ENCODE measurements at regions not wholly inside any gene's neighbourhood (a gene's known extent, or its start where the extent isn't known, plus 50 kb on each side); places are given as distances from the start of the nearest gene placed in this dataset.

DNA sequence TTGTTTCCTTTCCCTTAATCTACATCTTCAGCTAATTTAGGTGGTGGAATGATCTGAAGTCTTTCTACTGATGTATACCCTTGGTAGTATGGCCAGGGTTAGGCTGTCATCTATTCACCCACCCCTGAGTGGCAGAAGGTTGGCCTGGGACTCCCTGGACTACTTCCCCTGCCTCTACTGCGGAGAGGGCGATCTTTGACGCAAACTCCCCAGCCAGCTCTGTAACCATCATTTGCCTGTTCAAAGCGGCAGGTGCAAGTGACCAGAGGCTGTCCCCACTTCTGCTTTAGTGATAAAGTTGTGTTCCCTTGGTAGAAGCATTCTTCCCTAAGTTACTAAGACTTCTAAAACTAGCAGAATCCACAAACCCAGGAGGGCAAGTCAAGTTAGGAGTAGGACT lies 70.8 kb upstream of the UNC5B start:
- Histone ChIP-seq H3K4me3 (ENCODE audit: low read depth, low read length, poor library complexity, severe bottlenecking) (no peak overlapping the region), H3K4me1 (ENCODE audit: insufficient read depth, low read length, severe bottlenecking) (no peaks in the 10 kb centered on the region), H4K20me1 (ENCODE audit: insufficient read depth, low read length) (no peaks in the 10 kb centered on the region), H3K36me3 (ENCODE audit: insufficient read depth, low read length) (no peaks in the 10 kb centered on the region), H2AFZ (ENCODE audit: low read length) (no peak overlapping the region), H3F3A (ENCODE audit: insufficient read depth, low read length) (no peaks in the 10 kb centered on the region), H3K4me2 (ENCODE audit: low read length) (no peak overlapping the region), H3K27ac (ENCODE audit: low read depth, low read length, poor library complexity, severe bottlenecking) (no peak overlapping the region), H3K9me2 (ENCODE audit: low read depth, low read length) (no peaks in the 10 kb centered on the region), H3K27me3 (ENCODE audit: insufficient read depth, low read length) (peaks cover 2% of the 10 kb centered on the region; the same call in 1 of the 2 replicates), H3K79me2 (ENCODE audit: insufficient read depth, low read length) (no peaks in the 10 kb centered on the region), H3K9me3 (ENCODE audit: low read length) (no peaks in the 10 kb centered on the region), H3K9ac (ENCODE audit: low read length) (no peak overlapping the region)
- TF ChIP-seq, protein P1, sequence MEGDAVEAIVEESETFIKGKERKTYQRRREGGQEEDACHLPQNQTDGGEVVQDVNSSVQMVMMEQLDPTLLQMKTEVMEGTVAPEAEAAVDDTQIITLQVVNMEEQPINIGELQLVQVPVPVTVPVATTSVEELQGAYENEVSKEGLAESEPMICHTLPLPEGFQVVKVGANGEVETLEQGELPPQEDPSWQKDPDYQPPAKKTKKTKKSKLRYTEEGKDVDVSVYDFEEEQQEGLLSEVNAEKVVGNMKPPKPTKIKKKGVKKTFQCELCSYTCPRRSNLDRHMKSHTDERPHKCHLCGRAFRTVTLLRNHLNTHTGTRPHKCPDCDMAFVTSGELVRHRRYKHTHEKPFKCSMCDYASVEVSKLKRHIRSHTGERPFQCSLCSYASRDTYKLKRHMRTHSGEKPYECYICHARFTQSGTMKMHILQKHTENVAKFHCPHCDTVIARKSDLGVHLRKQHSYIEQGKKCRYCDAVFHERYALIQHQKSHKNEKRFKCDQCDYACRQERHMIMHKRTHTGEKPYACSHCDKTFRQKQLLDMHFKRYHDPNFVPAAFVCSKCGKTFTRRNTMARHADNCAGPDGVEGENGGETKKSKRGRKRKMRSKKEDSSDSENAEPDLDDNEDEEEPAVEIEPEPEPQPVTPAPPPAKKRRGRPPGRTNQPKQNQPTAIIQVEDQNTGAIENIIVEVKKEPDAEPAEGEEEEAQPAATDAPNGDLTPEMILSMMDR (IDR thresholded peaks at IDR 0.05; ENCODE audit: low read length), result no peak

DNA sequence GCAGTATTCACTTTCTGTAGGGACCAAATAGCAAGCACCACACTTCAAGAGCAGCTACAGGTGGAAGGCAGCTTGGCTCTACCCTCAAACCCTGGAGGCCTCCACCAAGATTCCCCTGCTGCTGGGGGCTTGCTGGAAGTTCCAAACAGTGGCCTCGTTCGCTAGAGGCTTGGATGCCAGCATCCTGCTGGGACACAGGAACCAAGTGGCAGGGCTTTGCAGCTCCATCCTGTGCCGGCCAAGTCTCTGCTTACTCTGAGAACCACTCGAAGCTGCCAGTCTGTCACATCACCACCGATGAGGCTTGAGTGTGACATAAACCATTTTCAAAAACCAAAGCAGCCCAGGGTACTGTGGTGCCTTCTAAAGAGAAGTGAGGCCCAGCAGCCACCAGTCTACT lies 69.2 kb upstream of the UNC5B start:
- TF ChIP-seq, protein P1 (IDR thresholded peaks at IDR 0.05; ENCODE audit: low read length), result no peak
- no peak for TF ChIP-seq EZH2 (IDR thresholded peaks at IDR 0.05; ENCODE audit: borderline replicate concordance, low read length)

DNA sequence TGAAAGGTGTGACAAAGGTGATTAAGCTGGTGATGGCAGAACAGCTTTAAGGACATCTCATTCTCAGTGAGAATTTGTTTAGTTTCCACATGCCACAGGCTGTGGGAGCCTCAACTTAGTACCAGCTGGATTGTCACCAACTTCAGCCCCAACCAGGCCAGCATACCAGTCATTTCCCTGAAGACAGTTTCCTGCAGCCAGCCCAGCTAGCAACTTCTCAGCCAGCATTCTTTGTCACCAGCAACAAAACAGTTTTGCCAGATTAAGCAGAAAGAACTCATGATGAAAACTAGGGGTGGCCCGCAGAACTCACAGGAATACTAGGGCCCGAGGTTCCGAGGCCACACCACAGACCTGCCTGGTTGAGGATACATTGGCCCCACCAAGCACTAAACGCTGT lies 68.8 kb upstream of the UNC5B start:
- H3K27me3 ChIP-seq (ENCODE audit: insufficient read depth, low read length), result no peaks in the 10 kb centered on the region
- no peak for TF ChIP-seq EZH2 (IDR thresholded peaks at IDR 0.05; ENCODE audit: borderline replicate concordance, low read length)
- TF ChIP-seq, protein P1 (IDR thresholded peaks at IDR 0.05; ENCODE audit: low read length), result no peak
- no peak overlapping the region for H3K9ac ChIP-seq (ENCODE audit: low read length)
- no peaks in the 10 kb centered on the region for H3K9me2 ChIP-seq (ENCODE audit: low read depth, low read length)
- no peak overlapping the region for H3K4me3 ChIP-seq (ENCODE audit: low read depth, low read length, poor library complexity, severe bottlenecking)
- no peaks in the 10 kb centered on the region for H4K20me1 ChIP-seq (ENCODE audit: insufficient read depth, low read length)
- no peaks in the 10 kb centered on the region for H3F3A ChIP-seq (ENCODE audit: insufficient read depth, low read length)
- no peak overlapping the region for H3K27ac ChIP-seq (ENCODE audit: low read depth, low read length, poor library complexity, severe bottlenecking)
- no peaks in the 10 kb centered on the region for H3K79me2 ChIP-seq (ENCODE audit: insufficient read depth, low read length)
- H3K4me2 ChIP-seq (ENCODE audit: low read length), result no peak overlapping the region
- H3K9me3 ChIP-seq (ENCODE audit: low read length), result no peaks in the 10 kb centered on the region
- H3K4me1 ChIP-seq (ENCODE audit: insufficient read depth, low read length, severe bottlenecking), result no peaks in the 10 kb centered on the region
- H3K36me3 ChIP-seq (ENCODE audit: insufficient read depth, low read length), result no peaks in the 10 kb centered on the region
- no peak overlapping the region for H2AFZ ChIP-seq (ENCODE audit: low read length)

More for the DNA sequence above, 69.2 kb upstream of the UNC5B start:
- Histone ChIP-seq H4K20me1 (ENCODE audit: insufficient read depth, low read length) (no peaks in the 10 kb centered on the region), H3K4me3 (ENCODE audit: low read depth, low read length, poor library complexity, severe bottlenecking) (no peak overlapping the region), H2AFZ (ENCODE audit: low read length) (no peak overlapping the region), H3K9me2 (ENCODE audit: low read depth, low read length) (no peaks in the 10 kb centered on the region), H3K4me1 (ENCODE audit: insufficient read depth, low read length, severe bottlenecking) (no peaks in the 10 kb centered on the region), H3K27me3 (ENCODE audit: insufficient read depth, low read length) (no peaks in the 10 kb centered on the region), H3F3A (ENCODE audit: insufficient read depth, low read length) (no peaks in the 10 kb centered on the region), H3K79me2 (ENCODE audit: insufficient read depth, low read length) (no peaks in the 10 kb centered on the region), H3K4me2 (ENCODE audit: low read length) (no peak overlapping the region), H3K9ac (ENCODE audit: low read length) (no peak overlapping the region), H3K27ac (ENCODE audit: low read depth, low read length, poor library complexity, severe bottlenecking) (no peak overlapping the region), H3K36me3 (ENCODE audit: insufficient read depth, low read length) (no peaks in the 10 kb centered on the region), H3K9me3 (ENCODE audit: low read length) (no peaks in the 10 kb centered on the region)
